ENCODE measurements at regions not wholly inside any gene's neighbourhood (a gene's known extent, or its start where the extent isn't known, plus 50 kb on each side); places are given as distances from the start of the nearest gene placed in this dataset.

- H3K27ac ChIP-seq = no peak overlapping the region
- no peaks in the 10 kb centered on the region for H3K36me3 ChIP-seq
- no peaks in the 10 kb centered on the region for H3K27me3 ChIP-seq
- H3K9me3 ChIP-seq = peaks cover 0 to 6% of the 10 kb centered on the region in 2 donors
- H3K4me1 ChIP-seq = no peaks in the 10 kb centered on the region
- no peak overlapping the region for H3K4me3 ChIP-seq
- no peak for TF ChIP-seq CTCF (IDR thresholded peaks at IDR 0.05)
- no peak for DNase-seq (ENCODE audit: low spot score)
These were observed 202.4 kb downstream of the NEDD1 start for GRCh38 chr12:97109441-97109840.

- Histone ChIP-seq H3K4me3 (no peak overlapping the region), H3K27ac (no peak overlapping the region), H3K4me1 (no peaks in the 10 kb centered on the region), H3K9me3 (no peaks in the 10 kb centered on the region), H3K27me3 (no peaks in the 10 kb centered on the region), H3K36me3 (no peaks in the 10 kb centered on the region)
- DNase-seq (ENCODE audit: low spot score) = no peak
- TF ChIP-seq CTCF (IDR thresholded peaks at IDR 0.05) = no peak
These were observed 205.1 kb downstream of the NEDD1 start for GRCh38 chr12:97112136-97112535.

GRCh38 chr12:97118796-97119375 lies 211.8 kb downstream of the NEDD1 start:
- no peak overlapping the region for H3K27ac ChIP-seq
- DNase-seq (ENCODE audit: low spot score) = no peak
- no peaks in the 10 kb centered on the region for H3K27me3 ChIP-seq
- no peak for TF ChIP-seq CTCF (IDR thresholded peaks at IDR 0.05)
- no peaks in the 10 kb centered on the region for H3K36me3 ChIP-seq
- H3K4me1 ChIP-seq = no peaks in the 10 kb centered on the region
- H3K4me3 ChIP-seq = no peak overlapping the region
- H3K9me3 ChIP-seq = no peaks in the 10 kb centered on the region

GRCh38 chr12:97127061-97127460 lies 220.0 kb downstream of the NEDD1 start:
- H3K27me3 ChIP-seq = no peaks in the 10 kb centered on the region
- H3K4me1 ChIP-seq = no peaks in the 10 kb centered on the region
- no peak overlapping the region for H3K27ac ChIP-seq
- no peak for TF ChIP-seq CTCF (IDR thresholded peaks at IDR 0.05)
- H3K4me3 ChIP-seq = no peak overlapping the region
- no peaks in the 10 kb centered on the region for H3K9me3 ChIP-seq
- no peak for DNase-seq (ENCODE audit: low spot score)
- H3K36me3 ChIP-seq = no peaks in the 10 kb centered on the region

- TF ChIP-seq CTCF (IDR thresholded peaks at IDR 0.05) = no peak
- H3K4me1 ChIP-seq = no peaks in the 10 kb centered on the region
- DNase-seq (ENCODE audit: low spot score) = no peak
- H3K9me3 ChIP-seq = no peaks in the 10 kb centered on the region
- H3K36me3 ChIP-seq = no peaks in the 10 kb centered on the region
- H3K4me3 ChIP-seq = no peak overlapping the region
- no peaks in the 10 kb centered on the region for H3K27me3 ChIP-seq
- no peak overlapping the region for H3K27ac ChIP-seq
These were observed 224.3 kb downstream of the NEDD1 start for GRCh38 chr12:97131220-97131981.

All from right atrium auricular region (tissue), 2 donors.